ENCODE measurements at regions not wholly inside any gene's neighbourhood (a gene's known extent, or its start where the extent isn't known, plus 50 kb on each side); places are given as distances from the start of the nearest gene placed in this dataset.

- TF ChIP-seq EZH2 (IDR thresholded peaks at IDR 0.05; ENCODE audit: insufficient read depth, poor library complexity, severe bottlenecking) (no peak), EZH2phosphoT487 (IDR thresholded peaks at IDR 0.05; ENCODE audit: insufficient read depth, low read depth) (no peak)
Observed at GRCh38 chr1:55670331-55671082, 455.3 kb upstream of the USP24 start.
